GDM1 (cell line): ENCODE measurements at regions not wholly inside any gene's neighbourhood (a gene's known extent, or its start where the extent isn't known, plus 50 kb on each side); places are given as distances from the start of the nearest gene placed in this dataset.

Experiments
- DNase-seq: peaks from one replicate; lab custom pipeline; 2025; lab: John Stamatoyannopoulos, UW

GRCh38 chr12:14153803-14154202, 172.4 kb upstream of the GRIN2B start:
- no peak for DNase-seq

GRCh38 chr12:14156606-14157005, 175.2 kb upstream of the GRIN2B start:
- DNase-seq: no peak

- DNase-seq: no peak
Measured at GRCh38 chr12:14157088-14157747, 175.8 kb upstream of the GRIN2B start.

GRCh38 chr12:14164266-14164665, 182.9 kb upstream of the GRIN2B start:
- no peak for DNase-seq

- DNase-seq: no peak
Measured at GRCh38 chr12:14167005-14167628, 185.7 kb upstream of the GRIN2B start.

GRCh38 chr12:14169281-14169680, 187.9 kb upstream of the GRIN2B start:
- no peak for DNase-seq

- no peak for DNase-seq
Measured at GRCh38 chr12:14171106-14171505, 189.7 kb upstream of the GRIN2B start.

- DNase-seq: no peak
Measured at GRCh38 chr12:14175206-14175605, 190.3 kb upstream of the ATF7IP start.

GRCh38 chr12:14185427-14186192, 179.9 kb upstream of the ATF7IP start:
- DNase-seq: no peak

- no peak for DNase-seq
Measured at GRCh38 chr12:14186193-14186502, 179.3 kb upstream of the ATF7IP start.

GRCh38 chr12:14187002-14187401, 178.5 kb upstream of the ATF7IP start:
- DNase-seq: no peak

GRCh38 chr12:14187966-14188365, 177.5 kb upstream of the ATF7IP start:
- DNase-seq: no peak

GRCh38 chr12:14188744-14189143, 176.7 kb upstream of the ATF7IP start:
- DNase-seq: no peak

- no peak for DNase-seq
Measured at GRCh38 chr12:14190694-14191093, 174.8 kb upstream of the ATF7IP start.

GRCh38 chr12:14191612-14192011, 173.9 kb upstream of the ATF7IP start:
- DNase-seq: no peak

- DNase-seq: no peak
Measured at GRCh38 chr12:14193639-14194038, 171.8 kb upstream of the ATF7IP start.

- DNase-seq: no peak
Measured at GRCh38 chr12:14194572-14194971, 170.9 kb upstream of the ATF7IP start.

- DNase-seq: no peak
Measured at GRCh38 chr12:14199455-14200198, 165.9 kb upstream of the ATF7IP start.

GRCh38 chr12:14200598-14200997, 164.9 kb upstream of the ATF7IP start:
- DNase-seq: no peak

- no peak for DNase-seq
Measured at GRCh38 chr12:14201291-14201690, 164.2 kb upstream of the ATF7IP start.

GRCh38 chr12:14207905-14208551, 157.5 kb upstream of the ATF7IP start:
- DNase-seq: no peak

- no peak for DNase-seq
Measured at GRCh38 chr12:14211947-14212387, 153.5 kb upstream of the ATF7IP start.
